LNCaP clone FGC (cell line): ENCODE measurements at regions not wholly inside any gene's neighbourhood (a gene's known extent, or its start where the extent isn't known, plus 50 kb on each side); places are given as distances from the start of the nearest gene placed in this dataset.
"Not testable (repeated sequence)": the region's sequence is repeated elsewhere in the genome, so short reads cannot be mapped to it uniquely, and the experiment has no call there.

ENCODE experiments used
- DNase-seq: peaks from one replicate; pipeline ENCODE4 v3.0.0-alpha.2; 2011; ENCODE audit warnings: low read depth
- H3K4me3 ChIP-seq: 2 replicates; pipeline ENCODE4 v1.5.1; 2011; ENCODE audit warnings: mild to moderate bottlenecking, low read depth, low read length, control low read depth
- CTCF ChIP-seq: IDR thresholded peaks from 2 replicates; pipeline ENCODE4 v1.5.1; 2012; ENCODE audit warnings: mild to moderate bottlenecking; ENCODE audit not compliant: control insufficient read depth, insufficient read depth; ENCODE audit errors: extremely low read depth

- DNase-seq: no peak
- no peak overlapping the region for H3K4me3 ChIP-seq
- no peak for TF ChIP-seq CTCF
Measured at GRCh38 chr2:240191001-240191400, 50.5 kb upstream of the OTOS start.

DNA sequence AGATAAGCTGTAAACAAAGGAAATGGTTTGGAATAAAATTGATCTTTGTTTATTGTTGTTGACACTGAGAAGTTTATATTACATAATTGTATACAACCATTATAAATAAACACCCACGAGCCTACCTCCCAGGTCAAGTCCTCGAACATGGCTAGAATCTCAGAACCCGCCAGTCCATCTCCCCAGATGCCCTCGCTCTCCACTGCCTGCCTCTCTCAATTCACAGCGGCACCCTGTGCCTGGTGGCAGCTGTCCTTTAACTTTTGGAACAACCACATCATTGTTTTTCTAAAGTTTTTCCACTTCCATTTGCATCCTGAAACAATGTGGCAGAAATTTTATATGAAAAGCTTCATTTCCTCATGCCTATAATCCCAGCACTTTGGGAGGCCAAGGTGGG is 52.2 kb upstream of the OTOS start:
- H3K4me3 ChIP-seq: no peak overlapping the region

GRCh38 chr2:240194341-240194762 is 53.9 kb upstream of the OTOS start:
- H3K4me3 ChIP-seq, DNase-seq: not testable (repeated sequence)
- TF ChIP-seq CTCF: peak; percentile 45

More for the DNA sequence above, 52.2 kb upstream of the OTOS start:
- no peak for TF ChIP-seq CTCF
- DNase-seq: no peak

GRCh38 chr2:240195316-240195861 is 54.9 kb upstream of the OTOS start:
- TF ChIP-seq CTCF: no peak
- no peak overlapping the region for H3K4me3 ChIP-seq
- no peak for DNase-seq

DNA sequence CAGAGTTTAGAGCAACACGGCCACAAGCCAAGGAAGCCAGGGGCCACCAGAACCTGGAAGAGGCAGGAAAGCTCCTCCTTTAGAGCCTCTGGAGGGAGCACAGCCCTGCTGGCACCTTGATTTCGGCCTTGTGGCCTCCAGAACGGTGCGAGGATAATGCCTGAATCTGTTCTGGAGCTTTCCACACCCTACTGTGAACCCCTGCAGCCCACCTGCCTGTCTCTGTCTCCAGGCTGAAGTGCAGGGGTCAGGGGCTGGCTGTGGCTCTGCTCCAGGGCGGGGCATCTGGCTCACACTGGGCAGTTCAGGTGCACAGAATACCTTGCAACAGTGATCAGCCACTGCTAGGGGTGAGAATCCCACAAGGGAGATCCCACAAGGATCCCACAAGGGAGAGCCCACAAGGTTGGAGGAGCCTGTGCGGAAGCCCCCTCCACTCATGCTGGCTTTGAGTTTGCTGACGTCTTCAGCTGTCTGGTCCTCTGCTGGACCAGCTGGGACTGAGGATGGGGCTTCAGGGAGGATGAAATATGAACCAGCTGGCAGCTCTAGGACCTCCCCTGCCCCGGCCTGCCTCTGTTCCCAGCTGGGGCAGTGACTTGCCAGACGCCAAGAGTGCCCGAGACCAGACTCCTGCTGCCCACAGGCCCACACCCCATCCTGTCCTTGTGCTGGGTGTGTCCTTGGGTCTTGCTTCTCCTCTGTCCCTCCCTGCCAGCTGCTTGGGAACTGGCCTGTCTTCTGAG is 56.4 kb upstream of the OTOS start:
- no peak overlapping the region for H3K4me3 ChIP-seq
- no peak for DNase-seq
- no peak for TF ChIP-seq CTCF

GRCh38 chr2:240197462-240198139 is 57.1 kb upstream of the OTOS start:
- DNase-seq: no peak
- no peak for TF ChIP-seq CTCF
- H3K4me3 ChIP-seq: no peak overlapping the region
